Midbrain (tissue), 1 donor: ENCODE measurements at regions not wholly inside any gene's neighbourhood (a gene's known extent, or its start where the extent isn't known, plus 50 kb on each side); places are given as distances from the start of the nearest gene placed in this dataset.

ENCODE experiments used
- DNase-seq: peaks from one replicate; lab custom pipeline; 2025; lab: John Stamatoyannopoulos, UW

DNA sequence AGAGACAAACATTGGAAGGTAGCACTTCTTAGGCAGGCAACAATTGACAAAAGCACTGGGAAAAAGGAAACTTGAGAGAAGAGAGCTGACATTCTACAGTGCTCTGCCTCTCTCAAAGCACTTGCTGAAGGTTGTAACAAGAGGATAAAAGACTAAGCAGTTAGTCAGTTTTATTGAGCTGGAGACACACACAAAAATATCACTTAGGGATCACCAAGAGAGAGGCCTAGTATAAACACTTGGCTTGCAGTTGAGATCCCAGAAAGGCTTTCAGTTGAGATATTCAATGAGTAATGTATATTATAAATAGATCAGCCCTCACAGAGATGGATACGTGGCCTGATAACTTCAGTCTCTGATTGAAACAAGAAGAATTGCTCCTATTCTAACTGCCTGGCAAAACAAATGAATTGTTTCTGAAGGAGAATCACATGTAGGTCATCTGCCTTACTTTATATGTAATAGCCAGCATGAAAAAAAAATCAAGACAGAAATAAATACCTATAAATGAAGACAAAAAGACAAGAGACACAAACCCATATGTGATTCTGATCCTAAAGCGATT, 747.2 kb upstream of the MAN1A1 start:
- no peak for DNase-seq

DNA sequence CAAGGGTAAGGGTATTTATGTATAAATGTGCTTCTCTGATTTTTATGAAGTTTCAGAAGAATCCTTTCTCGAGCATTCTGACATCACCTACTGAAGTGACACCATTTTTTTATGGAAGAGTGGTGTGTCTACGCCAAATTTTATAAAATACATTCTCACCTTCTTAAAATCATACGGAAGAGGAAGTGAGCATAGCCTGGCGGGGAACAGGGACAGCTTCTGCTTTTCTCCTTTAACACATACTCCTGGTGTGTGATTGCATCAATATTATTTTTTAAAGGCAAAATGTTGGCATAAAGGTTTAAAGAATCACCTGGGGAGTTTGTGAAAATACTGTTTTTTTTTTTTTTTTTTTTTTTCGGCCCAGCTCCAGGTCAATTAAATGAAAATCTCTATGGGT, 733.6 kb upstream of the MAN1A1 start:
- no peak for DNase-seq

DNA sequence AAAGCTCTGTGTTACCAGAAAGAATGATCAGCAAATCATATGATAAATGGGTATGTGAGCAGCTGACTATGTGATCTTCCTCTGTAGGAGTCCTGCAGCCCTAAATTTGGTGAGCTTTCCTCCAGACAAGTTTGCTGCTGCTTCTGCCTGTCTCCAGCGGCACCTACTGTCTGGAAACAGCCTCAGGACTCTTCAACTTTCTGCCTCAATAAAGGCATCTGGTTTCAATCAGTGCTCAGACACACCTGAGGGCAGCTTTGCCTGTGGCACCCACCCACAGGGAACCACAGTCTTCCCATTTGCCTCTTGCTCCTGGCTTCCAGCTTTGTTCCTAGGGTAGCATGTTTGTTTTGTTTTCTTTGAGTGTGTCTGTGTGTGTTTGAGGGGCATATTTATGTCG, 727.9 kb upstream of the MAN1A1 start:
- no peak for DNase-seq

DNA sequence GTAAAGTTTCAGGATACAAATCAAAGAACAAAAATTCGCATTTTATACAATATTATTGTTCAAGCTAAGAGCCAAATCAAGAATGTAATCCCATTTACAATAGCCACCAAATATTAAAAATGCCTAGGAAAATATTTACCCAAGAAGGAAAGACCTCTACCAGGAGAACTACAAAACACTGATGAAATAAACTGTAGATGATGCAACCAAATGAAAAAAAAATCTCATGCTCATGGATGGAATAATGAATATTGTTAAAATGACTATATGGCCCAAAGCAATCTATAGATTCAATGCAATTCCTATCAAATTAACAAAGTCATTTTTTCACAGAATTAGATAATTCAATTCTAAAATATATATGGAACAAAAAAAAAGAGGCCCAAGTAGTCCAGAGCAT, 708.8 kb upstream of the MAN1A1 start:
- no peak for DNase-seq

DNA sequence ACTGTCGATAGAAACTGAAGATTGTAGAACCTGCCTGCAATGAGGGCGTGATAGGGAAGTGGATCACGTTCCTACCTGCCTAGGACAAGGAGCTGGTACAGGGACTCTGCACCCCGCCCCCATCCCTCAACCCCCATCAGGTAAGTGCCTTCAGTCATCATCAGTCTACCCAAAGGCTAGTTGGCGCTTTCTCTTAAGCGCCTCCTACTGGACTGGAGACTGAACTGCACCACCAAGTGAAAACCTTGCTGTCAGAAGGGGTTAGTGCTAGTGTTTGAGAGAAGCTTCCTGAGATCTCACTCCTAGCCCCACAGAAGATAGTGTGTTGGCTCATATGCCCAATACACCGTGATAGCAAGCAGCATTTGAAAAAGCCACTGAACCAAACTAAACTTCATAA, 706.5 kb upstream of the MAN1A1 start:
- DNase-seq, result no peak

DNA sequence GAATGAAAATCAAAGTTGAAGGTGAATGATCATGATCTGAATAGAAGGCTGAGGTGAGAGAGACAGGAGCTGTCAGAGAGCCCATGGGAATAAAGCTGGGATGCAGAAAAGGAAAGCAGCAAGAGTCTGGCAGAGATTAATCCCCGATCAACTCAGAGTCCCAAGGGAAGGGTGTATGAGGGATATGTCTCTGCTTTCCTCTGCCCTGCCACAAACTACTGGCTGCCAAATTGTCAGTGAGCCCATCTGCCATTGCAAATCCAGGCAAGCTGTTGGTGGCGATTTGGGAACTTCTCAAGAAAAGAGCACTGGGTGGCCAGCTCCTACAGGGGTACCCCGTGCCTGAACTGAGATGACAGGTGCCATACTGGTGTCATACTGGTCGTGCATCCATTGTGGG, 705.5 kb upstream of the MAN1A1 start:
- no peak for DNase-seq

DNA sequence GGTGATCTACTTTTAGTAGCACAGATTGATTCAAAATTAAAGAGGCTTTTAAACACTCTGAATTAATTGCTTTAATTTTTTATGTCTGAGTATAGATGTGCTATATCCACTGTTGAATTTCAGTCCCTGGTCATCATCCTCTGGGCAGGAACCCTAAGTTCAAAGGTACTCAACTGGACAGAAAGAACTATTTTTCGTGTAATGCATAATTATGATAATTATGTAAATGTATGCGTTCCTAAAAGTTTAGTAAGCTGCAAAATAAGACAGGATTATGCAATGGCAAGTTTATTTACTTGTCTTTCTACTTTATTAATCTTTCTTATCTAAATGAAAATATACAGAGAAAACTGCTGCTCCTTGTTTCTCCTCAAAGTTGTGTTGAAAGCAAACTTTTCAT, 690.1 kb upstream of the MAN1A1 start:
- DNase-seq, result no peak

DNA sequence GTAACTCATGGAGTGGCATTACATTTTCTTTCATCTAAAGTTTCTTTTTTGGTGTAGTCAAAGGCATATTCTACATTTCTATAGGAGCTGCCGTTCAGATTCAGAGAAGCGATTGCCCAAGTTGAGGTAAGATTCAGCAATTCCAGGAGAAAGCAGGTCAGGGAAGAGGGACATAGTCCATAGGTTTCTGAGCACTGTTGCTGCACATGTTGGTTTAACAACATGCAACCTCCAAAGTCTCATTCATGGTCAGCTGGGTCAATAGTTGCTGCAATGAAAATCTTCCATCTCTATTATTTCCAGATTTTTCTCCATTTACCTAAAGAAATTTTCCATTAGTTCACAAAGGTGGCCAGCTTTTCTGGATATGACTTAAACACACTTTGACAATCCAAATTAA, 682.3 kb upstream of the MAN1A1 start:
- no peak for DNase-seq

DNA sequence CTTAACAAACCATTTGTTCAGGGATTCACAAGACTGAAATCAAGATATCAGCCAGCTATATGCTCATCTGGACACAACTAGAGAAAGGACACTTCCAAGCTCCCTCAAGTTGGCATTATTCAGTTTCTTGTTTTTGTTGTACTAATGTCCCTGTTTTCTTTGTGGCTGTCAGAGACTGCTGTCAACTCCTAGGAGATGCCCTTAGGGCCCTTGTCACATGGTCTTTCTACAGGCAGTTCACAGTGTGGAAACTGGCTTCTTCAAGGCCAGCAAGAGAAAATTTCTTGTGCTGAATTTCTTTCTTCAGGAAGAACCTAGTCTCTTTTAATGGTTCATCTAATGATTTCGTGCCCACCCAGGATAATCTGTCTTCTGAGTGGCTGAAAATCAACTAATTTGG, 677.2 kb upstream of the MAN1A1 start:
- DNase-seq, result no peak

DNA sequence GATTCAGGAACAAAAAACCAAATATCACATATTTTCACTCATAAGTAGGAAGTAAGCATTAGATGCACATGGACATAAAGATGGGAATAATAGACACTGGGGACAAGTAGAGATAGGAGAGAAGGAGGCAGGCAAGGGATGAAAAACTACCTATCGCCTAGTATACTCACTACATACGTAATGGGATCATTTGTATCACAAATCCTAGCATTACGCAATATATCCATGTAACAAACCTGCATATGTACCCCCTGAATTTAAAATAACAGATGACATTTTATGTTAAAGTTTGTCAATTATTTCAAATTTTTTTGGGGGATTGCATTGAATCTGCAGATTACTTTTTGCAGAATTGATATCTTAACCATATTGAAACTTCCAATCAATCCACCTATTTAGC, 660.5 kb upstream of the MAN1A1 start:
- no peak for DNase-seq

DNA sequence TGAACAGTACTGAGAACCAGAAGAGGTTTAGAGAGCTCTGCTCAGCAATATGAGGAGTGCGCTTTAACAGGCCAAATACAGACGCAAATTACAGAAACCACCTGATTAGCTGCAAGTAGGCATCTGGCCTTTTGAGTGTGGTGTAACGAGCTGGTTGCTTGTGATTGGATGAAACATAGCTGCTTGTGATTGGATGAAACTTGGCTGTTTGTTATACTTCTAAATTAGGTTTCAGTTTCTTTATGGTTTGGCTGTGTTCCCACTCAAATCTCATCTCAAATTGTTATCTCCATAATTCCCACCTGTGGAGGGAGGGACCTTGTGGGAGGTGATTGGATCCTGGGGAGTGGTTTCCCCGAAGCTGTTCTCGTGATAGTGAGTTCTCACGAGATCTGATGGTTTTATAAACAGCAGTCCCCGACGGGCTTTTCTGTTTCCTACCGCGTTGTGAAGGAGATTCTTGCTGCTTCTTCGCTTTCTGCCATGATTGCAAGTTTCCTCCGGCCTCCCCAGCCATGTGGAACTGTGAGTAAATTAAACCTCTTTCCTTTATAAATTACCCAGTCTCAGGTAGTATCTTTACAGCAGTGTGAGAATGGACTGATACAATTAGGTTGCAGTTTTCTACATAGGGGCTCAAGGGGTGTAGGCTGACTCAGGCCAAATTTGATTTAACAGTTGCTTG, 655.9 kb upstream of the MAN1A1 start:
- DNase-seq, result no peak

DNA sequence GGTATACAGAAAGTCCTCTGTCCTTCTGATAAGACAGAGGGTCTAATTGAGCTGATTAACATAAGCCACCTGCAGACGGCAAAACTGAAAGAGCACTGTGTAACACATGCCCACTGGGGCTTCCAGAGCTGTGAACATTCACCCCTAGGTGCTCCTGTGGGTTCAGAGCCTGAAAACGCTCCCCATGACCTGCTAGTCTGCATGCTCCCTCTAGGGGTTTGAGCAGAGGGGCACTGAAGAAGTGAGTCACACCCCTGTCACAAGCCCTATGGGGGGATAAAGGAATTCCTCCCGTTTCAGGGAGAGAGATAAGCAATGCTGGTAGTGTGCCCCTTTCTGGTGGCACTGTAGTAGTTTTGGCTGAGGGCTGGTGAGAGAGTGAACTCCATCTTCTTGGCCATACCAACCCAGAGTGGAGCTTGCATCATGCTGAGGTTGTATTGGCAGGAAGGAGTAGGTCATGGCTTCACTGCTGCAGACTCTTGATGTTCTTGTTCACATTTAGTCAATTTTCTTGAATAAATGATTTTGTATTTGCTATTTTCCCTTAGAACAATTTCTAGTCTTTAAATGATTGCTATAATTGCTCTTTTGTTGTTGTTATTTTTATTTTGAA, 637.5 kb upstream of the MAN1A1 start:
- DNase-seq, result no peak

DNA sequence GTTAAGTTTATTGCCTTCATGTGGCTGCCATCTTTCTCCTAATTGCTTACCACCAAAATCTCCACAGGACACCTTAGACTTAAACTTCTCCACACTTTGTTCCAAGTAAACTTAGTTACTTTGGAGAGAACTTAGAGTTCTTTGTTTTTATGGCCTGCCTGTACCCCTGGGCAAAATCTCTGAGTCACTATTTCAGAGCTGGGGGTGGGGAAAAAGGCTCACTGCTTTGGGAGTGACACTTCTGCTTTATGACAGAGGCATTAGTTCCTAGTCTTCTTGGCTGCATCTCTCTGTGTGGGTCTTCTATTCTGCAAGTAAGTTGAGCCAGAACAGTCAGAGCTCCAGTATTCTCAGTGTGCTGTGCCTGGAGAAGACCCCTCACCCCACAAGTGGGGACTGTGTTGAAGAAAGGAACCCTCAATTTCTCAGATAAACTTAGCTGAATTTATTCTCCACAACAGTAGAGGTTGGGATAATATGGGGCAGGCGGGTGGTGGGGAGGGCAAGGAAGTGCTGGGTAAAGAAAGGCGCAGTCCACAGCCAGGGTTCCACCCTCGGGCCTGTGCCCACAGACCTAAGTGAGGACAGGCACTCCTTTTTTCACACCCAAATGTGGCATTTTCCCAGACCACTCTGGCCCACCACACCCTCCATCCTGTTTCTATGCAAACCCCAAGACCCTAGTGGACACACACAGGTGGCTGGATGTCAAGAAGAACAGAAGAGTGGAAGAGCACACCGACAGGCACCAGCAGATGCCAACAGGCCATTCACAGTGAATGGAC, 636.6 kb upstream of the MAN1A1 start:
- no peak for DNase-seq

DNA sequence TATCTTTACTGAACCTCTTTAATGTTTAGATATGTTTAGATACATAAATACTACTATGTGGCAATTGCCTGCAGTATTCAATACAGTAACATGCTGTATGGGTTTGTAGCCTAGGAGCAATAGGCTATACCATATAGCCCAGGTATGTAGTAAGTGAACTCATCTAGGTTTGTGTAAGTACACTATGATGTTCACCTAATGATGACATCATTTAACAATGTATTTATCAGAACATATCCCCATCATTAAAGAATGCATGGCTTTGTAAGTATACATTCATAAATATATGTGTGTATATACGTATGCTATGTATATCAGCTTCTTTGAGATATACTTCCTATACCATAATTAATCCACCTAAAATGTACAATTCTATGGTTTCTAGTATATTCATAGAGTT, 631.2 kb upstream of the MAN1A1 start:
- DNase-seq, result no peak

DNA sequence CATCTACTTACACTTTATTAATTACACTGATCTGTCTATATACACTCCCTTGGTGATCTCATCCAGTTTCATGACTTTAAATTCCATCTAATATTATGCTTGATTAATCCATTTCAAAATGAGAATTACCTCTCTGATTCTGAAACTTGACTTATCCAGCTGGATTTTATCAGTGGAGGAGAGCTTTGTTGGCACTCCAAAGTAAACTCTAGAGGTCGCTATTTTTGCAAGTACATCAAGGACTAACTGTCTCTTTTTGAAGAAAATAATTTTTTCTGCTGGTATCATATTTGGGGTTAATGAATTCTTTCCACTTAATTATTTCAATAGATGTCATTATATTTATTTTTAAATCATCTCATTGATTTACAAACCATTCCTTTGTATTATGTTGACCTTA, 630.3 kb upstream of the MAN1A1 start:
- no peak for DNase-seq

DNA sequence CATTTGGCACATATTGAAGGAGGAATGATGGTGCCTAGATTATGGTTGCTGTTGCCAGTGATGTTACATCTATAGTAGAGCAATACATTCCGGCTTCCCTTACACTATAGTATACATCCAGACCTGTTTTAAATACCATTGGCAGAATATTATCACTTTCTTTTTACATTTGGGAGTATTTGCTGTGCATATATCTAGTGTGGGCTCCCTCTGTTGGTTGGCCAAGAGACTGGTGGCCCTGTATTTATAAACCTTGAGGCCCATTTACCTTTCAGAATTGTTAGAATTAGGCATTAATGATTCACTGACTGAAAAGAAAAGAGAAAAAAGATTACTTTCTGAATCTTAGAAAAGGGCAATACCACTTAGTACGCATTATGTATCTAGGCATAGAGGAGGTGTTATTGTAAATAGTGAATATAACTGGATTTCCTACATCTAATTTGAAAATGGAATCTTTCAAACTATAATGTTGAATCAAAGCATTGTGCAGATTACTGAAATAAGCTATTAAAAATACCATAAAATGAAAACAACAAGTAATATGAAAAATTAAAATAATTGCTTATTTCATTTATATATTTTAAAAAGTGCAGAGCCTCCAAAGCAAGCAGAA, 628.8 kb upstream of the MAN1A1 start:
- DNase-seq, result no peak

DNA sequence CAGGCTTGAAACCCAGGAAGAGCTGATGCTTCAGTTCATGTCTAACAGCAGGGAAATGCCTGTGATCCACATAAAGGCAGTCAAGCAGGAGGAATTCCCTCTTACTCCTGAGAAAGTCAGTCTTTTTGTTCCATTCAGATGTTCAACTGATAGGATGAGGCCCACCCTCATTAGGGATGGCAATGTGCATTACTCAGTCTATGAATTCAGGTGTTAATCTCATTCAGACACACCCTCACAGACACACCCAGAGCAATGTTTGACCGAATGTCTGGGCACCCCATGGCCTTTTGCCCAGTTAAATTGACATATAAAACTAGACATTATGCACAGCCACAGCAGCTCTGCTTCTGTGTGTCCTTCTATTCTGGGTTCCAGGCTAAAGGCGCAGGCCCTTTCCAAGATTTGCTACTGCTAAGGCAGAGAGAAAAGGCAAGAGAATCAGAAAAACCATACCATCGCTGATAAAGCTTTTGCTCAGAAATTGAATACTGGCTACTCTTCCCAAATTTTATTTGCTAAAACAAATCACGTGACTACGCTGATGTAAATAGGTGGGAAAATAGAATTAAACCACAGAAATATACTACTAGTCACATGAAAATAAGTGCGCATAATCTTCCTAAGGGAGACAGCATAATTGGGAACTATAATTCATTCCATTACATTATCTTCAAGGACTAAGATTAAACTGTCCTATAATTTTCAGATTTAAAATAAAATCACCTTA, 625.0 kb upstream of the MAN1A1 start:
- no peak for DNase-seq

DNA sequence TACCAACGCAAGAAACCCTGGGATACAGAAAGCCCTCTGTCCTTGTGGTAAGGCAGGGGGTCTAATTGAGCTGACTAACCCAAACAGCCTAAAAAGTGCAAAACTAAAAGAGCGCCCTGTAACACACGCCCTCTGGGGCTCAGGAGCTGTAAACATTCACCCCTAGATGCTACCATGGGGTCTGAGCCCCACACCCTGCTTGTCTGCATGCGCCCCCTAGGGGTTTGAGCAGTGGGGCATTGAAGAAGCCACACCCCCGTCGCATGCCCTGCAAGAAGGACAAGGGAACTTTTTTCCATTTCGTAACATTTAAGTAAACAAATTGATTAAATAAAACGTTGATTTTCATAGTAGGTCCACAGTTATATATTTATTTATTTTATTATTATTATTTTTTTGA, 616.9 kb upstream of the MAN1A1 start:
- DNase-seq, result no peak

DNA sequence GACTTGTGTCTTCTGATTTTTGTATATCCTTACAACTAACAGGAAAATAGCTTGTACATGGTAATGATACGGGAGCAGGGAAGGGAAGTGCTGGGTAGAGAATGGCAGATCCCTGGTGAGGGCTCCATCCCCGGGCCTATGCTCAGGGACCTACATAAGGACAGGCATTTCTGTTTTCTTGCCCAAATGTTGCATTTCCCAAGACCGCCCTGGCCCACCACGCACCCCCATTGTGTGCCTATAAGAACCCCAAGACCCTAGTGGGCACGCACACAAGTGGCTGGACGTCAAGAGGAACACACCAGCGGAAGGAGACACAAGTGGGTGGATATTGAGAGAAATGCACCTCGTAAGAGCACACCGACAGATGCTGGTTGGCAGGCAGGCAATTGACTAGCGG, 616.3 kb upstream of the MAN1A1 start:
- no peak for DNase-seq

DNA sequence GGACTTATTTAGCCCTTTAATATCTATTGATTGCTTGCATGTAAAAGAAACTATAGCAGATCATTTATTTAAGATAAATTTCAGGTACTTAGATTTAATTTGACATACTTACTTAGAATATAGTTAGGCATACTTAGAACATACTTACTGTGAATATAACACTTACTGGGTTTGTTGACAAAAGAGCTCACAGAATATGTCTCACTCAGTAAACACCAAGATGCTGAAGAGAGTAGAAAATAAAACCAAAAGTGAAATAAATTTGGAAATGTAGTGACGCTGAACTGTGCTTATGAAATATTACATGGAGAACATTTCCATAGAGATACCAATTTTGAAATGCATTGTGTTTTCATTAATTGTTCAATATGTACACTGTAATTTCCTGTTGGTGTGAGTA, 615.4 kb upstream of the MAN1A1 start:
- no peak for DNase-seq

DNA sequence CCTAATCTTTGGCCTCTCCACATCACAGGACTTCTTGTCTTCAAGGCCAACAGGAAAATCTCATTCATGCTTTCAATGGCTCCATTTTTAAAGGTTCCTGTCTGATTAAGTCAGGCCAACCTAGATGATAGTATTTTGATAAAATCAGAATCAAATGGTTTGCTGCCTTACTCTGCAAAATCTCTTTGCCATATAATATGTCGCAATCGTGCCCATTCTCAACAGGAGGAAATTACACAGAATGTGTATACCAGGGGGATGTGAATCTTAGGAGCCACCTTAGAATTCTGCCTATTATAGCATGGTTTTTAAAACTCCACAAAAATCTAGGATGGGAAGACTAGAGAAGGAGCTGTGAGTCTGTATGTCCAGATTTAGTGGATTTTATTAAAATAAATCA, 612.9 kb upstream of the MAN1A1 start:
- no peak for DNase-seq

DNA sequence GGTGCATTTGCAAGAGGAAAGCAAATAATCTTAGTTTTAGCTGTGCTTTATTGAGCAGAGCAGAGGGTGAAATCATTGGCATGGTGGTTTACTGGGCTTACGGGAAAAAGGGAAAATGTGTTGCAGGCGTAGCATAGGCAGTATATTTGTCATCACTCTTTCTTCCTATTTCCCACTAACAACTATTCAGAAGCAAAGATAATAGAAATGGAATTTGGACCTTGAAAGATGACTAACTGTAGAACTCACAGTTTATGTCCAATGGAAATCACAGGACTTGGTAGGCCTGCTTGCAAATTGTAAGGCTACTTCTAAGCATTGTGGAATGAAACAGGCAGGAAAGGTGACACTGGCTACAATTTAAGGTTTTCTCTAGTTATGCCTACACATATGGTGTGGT, 611.9 kb upstream of the MAN1A1 start:
- no peak for DNase-seq
